Raji (cell line): ENCODE measurements at regions not wholly inside any gene's neighbourhood (a gene's known extent, or its start where the extent isn't known, plus 50 kb on each side); places are given as distances from the start of the nearest gene placed in this dataset.

ENCODE experiments used
- POLR2A ChIP-seq: IDR thresholded peaks from 2 replicates; pipeline ENCODE4 v1.6.1; 2011; ENCODE audit warnings: low read depth, low read length, control low read depth; ENCODE audit not compliant: insufficient read depth

DNA sequence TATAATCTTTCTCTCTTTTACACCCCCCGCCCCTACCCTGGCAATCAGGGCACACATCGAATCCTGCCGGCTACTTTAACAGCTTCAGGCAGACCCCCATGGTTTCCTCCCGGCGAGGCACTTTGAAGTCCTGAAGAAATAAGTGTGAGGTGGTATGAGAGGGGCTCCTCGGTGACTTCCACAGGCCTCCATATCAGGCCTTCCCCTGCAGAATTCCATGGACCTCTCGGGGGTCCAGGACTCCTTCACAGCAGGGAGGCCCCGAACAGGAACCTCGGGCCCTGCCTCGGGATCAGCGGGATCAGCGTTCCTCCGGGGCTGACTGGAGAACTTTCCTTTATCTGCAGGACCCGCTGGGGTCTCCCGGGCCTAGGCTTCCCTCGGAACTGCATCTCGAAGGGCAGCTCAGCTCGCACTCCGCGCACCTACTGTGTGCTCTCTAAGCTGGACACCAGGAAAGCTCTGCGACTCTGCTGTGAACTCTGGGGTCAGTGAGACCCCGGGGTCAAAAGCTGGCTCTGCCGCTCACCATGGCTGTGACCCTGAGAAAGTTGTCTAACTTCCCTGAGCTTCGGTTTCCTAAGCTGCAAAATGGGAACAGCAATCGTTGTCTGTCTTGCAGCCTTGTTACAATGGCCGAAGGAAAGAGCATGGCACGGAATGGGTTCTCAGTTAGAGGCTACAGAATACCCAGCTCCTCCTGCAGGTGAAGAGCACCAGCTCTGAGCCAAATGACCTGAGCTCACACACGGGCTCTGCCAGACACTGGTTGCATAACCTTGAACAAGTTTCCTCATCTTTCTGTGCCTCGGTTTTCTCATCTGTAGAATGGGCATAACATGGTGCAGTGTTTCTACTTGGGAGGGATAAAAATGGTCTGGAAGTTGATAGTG lies 97.4 kb upstream of the ID2 start:
- no peak for TF ChIP-seq POLR2A

DNA sequence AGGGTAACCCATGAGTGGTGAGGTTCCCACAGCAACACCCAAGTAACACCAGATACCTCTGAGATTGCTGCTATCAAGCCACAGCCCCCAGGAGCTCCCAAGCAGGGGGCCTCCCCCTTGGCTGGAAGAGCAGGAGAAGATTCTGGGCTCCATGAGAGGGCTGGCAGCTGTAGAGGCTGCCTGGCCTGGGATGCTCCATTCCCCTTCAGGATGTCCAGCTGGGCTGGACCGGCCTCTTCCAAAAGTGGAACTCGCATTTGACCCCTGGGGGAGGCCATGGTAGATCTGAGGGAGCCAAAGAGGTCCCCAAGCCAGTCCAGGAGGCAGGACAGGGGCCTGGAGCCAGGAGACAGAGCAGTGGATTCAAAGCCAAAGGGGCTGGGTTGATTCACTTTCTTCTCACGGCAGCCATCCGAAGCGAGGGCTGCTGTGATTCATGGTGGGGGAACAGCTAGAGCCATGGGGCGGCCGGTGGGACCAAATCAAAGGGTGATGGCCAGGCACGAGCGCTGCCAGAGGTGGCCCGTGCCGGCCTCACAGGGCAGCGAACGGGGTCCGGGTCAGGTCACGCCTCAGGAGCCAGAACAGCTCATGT lies 95.3 kb upstream of the ID2 start:
- no peak for TF ChIP-seq POLR2A

DNA sequence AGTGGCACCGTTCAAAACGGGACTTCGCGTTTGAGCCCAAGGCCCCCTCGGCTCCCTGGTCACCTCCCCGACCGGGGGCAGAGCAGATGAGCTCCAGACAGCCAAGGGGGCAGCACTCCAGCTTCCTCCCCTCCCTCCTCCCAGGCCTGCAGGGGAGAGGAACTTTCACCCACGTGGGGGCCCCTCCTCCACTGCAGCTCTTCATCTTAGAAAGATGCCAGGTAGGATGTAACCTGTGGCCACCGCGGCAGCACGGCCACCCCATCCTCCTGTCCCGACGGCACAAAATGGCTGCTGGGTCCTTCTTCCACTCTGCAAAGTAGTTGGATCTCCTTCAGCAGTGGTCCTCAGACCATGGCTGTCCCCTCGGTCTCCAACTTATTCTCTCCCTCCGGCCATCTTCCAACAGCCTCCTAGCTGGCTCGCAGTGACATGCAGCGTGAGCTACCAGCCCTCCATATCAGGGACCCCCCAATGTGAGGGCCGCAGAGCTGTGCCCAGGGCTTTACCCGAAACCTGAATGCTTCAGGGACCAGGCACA lies 94.5 kb upstream of the ID2 start:
- TF ChIP-seq POLR2A: no peak

DNA sequence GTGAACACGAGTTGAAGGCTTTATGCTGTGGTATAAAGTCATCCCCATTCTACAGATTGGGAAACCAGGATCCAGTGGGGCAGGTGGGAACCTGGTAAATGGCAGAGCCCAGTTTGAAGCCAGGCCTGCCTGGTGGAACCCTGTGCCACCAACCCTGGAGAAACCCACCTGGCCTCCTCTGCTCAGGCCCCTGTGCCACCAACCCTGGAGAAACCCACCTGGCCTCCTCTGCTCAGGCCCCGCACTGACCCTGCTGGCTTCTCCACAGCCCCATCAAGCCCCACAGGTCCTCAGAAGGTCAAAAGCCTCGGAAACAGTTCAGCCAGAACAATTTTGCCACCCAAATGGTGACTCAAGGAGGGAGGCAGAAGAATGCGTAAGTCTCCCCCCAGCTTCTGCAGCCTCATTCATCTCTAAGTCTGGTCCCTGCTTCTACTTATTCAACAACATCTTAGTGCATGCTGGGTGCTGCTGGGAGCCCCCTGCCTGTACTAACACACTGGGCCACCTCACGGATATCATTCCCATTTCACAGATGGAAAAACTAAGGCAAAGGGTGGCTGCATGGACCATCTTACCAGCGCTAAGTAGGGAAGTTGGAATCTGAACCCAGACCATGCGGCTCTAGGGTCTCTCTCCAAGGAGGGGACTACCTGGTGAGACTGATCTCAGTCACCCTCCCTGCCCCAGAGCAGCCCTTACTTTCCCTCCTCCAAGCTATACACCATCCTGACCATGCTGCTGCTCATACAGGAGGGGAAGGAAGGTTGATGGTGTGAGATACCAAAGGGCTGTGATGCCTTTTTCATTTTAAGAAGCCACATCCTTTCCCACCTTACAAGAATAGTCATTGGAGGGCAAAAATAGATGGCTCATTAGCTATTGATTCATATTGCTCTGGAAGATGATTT lies 93.7 kb upstream of the ID2 start:
- no peak for TF ChIP-seq POLR2A

DNA sequence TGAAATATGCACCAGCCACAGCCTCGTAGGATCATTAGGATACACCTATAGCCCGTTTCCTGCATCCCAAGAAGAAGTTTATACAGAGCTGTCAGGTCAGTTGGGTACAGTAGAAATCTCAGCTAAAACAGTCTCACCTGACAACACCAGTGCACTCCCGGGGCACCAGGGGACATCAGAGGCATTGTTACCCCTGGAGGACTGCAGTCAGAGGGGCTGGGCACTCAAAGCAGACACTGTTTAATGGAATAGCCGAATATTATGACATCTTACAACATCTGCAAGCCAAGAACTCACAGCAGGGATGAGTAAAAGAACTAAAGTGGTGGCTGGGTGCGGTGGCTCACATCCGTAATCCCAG lies 93.0 kb upstream of the ID2 start:
- TF ChIP-seq POLR2A: no peak

DNA sequence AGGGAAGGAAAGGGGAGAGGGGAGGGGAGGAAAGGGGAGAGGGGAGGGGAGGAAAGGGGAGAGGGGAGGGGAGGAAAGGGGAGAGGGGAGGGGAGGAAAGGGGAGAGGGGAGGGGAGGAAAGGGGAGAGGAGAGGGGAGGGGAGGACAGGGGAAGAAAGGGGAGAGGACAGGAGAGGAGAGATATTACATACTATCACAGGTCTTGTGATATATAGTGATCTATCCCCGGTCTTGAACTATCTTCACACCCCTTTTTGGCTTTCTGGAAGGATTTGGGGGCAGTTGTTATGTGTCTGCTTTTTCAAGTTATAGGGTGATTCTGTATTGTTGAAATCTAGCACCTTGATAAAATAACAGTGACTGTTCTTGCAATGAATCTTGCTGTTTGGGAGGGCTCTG lies 92.1 kb upstream of the ID2 start:
- TF ChIP-seq POLR2A: no peak

DNA sequence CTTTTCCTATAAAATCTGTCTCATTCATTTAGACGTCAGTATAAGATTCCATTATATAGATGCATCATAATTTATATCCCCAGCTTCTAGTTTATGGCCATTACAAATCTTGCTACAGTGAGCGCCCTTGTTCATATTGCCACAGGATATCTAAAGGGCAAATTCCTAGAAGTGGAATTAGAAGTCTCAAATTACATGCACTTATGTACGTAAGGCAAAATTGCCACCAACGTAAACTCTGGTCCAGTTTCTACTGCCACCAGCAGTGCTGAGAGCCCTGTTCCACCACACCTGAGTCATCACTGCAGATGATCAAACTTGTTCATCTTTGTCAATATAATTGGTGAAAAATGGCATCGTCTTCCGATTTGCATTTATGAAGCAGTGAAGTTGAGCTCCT lies 90.9 kb upstream of the ID2 start:
- no peak for TF ChIP-seq POLR2A

DNA sequence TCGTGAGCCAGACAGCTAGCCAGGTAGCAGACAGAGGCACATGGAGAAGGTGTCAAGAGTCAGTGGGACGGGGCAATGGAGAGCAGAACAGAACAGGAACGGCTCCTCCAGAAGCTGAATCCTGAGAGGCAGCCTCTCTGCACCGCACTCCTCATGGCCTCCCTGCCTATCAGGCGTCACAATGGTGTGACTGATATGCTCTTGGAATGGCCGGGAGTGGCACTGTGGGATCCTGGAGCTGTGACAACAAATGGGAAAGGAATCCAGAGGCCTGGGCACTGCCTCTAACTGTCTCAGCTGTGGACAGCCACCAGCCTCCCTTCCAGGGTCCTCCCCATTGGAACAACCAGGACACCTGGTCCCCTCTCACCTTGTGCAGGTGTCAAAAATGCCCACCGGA lies 89.1 kb upstream of the ID2 start:
- TF ChIP-seq POLR2A: no peak

DNA sequence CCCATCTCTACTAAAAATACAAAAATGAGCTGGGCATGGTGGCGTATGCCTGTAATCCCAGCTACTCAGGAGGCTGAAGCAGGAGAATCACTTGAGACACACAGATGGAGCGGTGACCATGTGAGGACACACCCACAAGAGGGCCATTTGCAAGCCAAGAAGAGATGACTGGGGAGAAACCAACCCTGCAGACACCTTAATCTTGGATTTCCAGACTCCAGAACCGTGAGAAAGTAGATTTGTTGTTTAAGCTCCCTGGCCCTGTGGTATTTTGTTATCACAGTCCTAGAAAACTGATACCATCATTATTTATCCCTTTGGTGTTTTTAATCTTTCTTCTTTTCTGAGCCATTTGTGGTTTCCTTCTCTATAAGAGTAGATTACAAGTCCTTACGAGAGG lies 88.6 kb upstream of the ID2 start:
- no peak for TF ChIP-seq POLR2A

DNA sequence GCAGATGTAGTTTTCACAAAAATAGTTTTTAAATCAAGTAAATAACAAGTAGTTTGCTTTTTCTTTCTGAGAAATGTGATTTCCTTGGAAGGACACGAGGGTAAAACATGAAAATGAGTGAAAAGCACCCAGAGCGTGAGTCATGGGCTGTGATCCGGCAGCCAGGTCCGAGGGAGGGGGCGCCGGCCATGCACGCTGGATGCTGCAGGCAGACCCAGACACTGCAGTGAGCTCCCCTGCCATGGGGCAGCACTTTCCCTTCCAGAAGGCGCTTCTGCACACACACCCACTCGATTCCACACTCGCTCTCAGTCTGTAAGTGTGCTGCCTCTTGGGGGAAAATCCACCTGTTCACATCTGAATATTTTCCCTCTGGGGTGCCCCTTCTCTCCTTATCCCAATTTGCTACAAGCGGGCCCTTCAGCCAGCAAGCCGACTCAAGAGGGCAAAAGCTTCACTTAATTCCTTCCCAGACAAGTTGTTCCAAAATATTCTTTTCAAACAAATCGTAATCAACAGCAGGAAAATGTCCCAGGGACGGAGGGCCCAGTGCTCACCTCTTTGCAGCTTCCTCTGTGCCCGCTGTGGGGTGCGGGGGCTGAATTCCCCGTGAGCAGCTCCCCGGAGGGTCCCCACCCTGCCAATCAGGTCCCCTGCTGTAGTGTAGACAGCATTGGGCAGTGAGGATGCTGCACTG lies 87.0 kb upstream of the ID2 start:
- TF ChIP-seq POLR2A: no peak

DNA sequence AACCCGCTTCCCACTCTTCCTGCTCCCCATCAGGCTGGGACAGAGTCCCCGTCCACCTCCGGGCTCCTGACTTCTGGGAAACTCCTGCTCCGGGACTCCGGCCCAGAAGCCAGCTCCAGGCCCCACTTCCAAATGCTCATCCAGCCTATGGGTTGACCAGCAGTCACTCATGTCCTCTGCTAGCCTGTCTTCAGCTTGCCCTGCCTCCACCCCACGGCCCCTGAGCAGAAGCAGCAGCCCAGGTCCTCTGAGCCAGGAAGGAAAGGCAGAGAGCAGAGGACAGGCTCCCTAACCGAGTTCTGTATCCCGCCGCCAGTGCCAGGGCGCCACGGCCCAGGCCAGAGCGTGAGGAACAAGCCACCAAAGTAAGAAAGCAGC lies 86.4 kb upstream of the ID2 start:
- TF ChIP-seq POLR2A: no peak

DNA sequence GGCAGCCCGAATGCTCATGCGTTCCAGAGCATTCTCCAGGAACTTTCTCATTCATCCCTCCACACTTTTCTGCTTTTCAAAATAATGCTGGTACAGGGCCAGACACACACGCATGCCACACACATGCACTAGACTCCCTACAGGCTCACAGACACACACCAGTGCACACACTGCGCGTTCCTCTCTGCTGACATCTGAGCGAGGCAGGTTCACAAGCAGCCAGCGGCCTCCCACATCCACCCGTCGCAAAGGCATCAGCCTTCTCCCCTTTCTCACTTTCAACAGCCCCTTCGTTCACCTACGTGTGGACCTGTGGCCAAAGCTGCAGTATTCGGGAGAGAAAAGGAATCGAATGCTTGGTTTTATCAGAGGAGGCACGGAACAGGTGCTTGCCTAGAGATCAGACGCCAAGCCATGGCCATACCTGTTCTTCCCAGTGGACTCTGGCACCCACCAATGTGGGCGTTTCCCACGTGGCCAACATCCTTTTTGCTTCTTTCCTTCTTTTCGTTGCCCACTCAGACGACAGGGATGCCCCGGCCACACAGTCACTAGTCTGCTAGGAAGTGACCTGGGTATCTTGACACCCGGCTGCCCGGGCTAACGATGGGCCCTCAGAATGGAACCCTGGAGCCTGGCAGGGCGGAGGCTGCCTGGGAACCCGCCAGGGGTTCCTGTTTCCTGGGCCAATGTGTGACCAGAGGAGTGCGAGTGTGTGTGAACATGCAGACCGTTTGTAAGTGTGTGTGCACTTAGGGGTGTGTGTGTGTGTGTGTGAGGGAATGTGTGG lies 85.8 kb upstream of the ID2 start:
- no peak for TF ChIP-seq POLR2A

DNA sequence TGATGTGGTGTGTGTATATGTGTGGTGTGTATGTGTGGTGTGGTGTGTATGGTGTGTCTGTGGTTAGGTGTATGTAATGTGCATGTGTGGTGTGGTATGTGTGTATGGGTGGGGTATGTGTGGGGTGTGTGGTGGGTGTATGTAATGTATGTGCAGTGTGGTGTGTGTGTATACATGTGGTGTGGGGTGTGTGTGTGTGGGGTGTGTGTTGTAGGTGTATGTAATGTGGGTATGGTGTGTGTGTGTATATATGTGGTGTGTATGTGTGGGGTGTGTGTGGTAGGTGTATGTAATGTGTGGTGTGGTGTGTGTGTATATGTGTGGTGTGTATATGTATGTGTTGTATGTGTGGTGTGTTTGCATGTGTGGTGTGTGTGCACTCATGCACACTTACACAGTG lies 84.8 kb upstream of the ID2 start:
- TF ChIP-seq POLR2A: no peak

DNA sequence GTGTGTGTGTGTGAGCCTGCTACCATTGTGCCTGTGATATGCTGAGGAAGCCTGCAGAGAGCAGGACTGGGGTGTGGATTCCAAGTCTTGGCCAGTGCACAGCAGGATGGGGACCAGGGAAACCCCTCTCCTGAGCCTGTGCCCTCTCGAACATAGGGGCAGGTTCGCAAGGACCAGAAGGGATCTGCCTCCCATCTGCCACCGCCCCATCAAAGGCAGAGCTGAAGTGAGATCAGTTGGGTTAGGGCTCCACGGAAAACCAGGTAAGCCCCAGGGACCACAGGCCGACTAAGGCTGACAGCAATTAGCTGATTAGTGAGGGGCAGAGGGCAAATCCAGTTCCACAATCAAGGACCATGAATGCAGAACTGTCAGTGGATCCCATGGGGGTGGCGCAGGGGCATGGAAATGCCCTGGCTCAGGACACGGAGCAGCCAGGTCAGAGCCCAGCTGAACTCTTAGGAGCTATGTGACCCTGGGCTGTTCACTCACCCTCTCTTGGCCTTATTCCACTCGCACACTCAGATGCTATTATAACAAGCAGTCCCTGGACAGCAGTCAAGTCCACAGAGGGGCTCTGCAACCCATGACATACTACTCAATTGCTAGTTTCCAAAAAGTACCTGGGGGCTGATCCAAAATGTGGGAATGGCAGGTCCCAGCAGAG lies 84.2 kb upstream of the ID2 start:
- no peak for TF ChIP-seq POLR2A
